IMR-90 (cell line): ENCODE measurements at regions not wholly inside any gene's neighbourhood (a gene's known extent, or its start where the extent isn't known, plus 50 kb on each side); places are given as distances from the start of the nearest gene placed in this dataset.

Experiments
- BHLHE40 ChIP-seq: fragments of 150-350 bp; IDR thresholded peaks from 2 replicates; pipeline ENCODE4 v1.6.1; 2016; ENCODE audit warnings: mild to moderate bottlenecking, low read depth, low read length
- FOS ChIP-seq: fragments of 150-350 bp; IDR thresholded peaks from 2 replicates; pipeline ENCODE4 v1.6.1; 2016; ENCODE audit warnings: low read depth, low read length
- MAFK ChIP-seq: IDR thresholded peaks from 2 replicates; pipeline ENCODE4 v1.6.1; 2012; ENCODE audit warnings: low read depth, low read length, improper control_type of control experiment
- MXI1 ChIP-seq: IDR thresholded peaks from 2 replicates; pipeline ENCODE4 v1.6.1; 2012; ENCODE audit warnings: low read depth, mild to moderate bottlenecking, low read length, moderate library complexity, borderline replicate concordance
- POLR2A ChIP-seq: IDR thresholded peaks from 2 replicates; pipeline ENCODE4 v1.6.1; 2012; ENCODE audit warnings: mild to moderate bottlenecking, low read depth, low read length
- SMC3 ChIP-seq: fragments of 150-350 bp; IDR thresholded peaks from 2 replicates; pipeline ENCODE4 v1.6.1; 2016; ENCODE audit warnings: low read depth, mild to moderate bottlenecking, antibody characterized with exemption, low read length, moderate library complexity
- TF ChIP-seq, protein P1 (sequence below): conservative IDR thresholded peaks from 2 replicates; pipeline ENCODE4 v1.5.1; 2012; ENCODE audit warnings: mild to moderate bottlenecking, low read depth, low read length, improper control_type of control experiment
- TF ChIP-seq, protein P2 (sequence below): fragments of 150-350 bp; IDR thresholded peaks from 2 replicates; pipeline ENCODE4 v1.6.1; 2017; ENCODE audit warnings: mild to moderate bottlenecking, antibody characterized with exemption, low read length, low read depth

DNA sequence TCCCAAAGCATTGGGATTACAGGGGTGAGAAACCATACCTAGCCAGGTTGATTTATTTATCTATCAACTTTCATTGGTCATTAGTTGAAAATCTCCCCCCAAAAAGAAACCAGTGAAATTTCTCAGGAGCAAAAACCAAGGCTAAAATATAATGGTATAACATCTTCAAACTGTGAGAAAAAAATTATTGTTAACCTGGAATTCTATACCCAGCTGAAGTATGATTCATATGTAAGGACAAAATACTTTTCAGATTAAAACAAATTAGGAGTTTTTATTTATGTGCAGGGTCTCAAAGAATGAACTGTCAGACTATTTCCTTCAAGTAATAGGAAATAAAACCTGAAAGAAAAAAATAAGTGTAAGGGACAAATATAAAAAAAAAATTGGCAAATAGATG is 1053.9 kb downstream of the UQCRFS1 start:
- TF ChIP-seq, protein P1, sequence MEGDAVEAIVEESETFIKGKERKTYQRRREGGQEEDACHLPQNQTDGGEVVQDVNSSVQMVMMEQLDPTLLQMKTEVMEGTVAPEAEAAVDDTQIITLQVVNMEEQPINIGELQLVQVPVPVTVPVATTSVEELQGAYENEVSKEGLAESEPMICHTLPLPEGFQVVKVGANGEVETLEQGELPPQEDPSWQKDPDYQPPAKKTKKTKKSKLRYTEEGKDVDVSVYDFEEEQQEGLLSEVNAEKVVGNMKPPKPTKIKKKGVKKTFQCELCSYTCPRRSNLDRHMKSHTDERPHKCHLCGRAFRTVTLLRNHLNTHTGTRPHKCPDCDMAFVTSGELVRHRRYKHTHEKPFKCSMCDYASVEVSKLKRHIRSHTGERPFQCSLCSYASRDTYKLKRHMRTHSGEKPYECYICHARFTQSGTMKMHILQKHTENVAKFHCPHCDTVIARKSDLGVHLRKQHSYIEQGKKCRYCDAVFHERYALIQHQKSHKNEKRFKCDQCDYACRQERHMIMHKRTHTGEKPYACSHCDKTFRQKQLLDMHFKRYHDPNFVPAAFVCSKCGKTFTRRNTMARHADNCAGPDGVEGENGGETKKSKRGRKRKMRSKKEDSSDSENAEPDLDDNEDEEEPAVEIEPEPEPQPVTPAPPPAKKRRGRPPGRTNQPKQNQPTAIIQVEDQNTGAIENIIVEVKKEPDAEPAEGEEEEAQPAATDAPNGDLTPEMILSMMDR = no peak
- TF ChIP-seq POLR2A (no peak), MAFK (no peak), FOS (no peak), SMC3 (no peak), MXI1 (no peak), BHLHE40 (no peak)
- TF ChIP-seq, protein P2, sequence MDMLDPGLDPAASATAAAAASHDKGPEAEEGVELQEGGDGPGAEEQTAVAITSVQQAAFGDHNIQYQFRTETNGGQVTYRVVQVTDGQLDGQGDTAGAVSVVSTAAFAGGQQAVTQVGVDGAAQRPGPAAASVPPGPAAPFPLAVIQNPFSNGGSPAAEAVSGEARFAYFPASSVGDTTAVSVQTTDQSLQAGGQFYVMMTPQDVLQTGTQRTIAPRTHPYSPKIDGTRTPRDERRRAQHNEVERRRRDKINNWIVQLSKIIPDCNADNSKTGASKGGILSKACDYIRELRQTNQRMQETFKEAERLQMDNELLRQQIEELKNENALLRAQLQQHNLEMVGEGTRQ = no peak
